HCT116 (cell line): ENCODE measurements at regions not wholly inside any gene's neighbourhood (a gene's known extent, or its start where the extent isn't known, plus 50 kb on each side); places are given as distances from the start of the nearest gene placed in this dataset.

ENCODE experiments used
- ATAC-seq: fragments of 200-7000 bp; cut with Tn5 transposase; 2 replicates; pipeline ENCODE4 v1.9.1; 2020; ENCODE audit warnings: mild to moderate bottlenecking, moderate library complexity
- BruUV-seq: library from RNA; stranded (reverse); fragments of 400-500 nt; replicated peaks from 2 replicates; lab custom pipeline; 2021; lab: Mats Ljungman, UMichigan
- CTCF ChIA-PET: fragments of 300-600 bp; sonication (Branson Sonifier 250); formaldehyde crosslinking; loops from one replicate; lab custom pipeline; 2021; ENCODE audit warnings: antibody characterized with exemption; lab: Charles Lee
- POLR2A ChIA-PET: fragments of 300-600, 350-600 bp; sonication (Branson Sonifier 250); formaldehyde crosslinking; loops from one replicate; lab custom pipeline; 2021; ENCODE audit warnings: antibody characterized with exemption; lab: Charles Lee
- RAD21 ChIA-PET, 2 experiments: fragments of 300-600 bp; sonication (Branson Sonifier 250); formaldehyde crosslinking; loops; one replicate each; lab custom pipeline; 2023; ENCODE audit warnings: low total read pairs in 2 of 2; ENCODE audit not compliant: uncharacterized antibody in 2 of 2, unreplicated experiment in 2 of 2, low non-redundant PET in 1 of 2; lab: Charles Lee
- DNase-seq: peaks from one replicate; pipeline ENCODE4 v3.0.0-alpha.2; 2010; ENCODE audit warnings: low read depth, low spot score
- H2AFZ ChIP-seq: fragments of 200-600 bp; shearing (Covaris generic), sonication (generic); 2 replicates; pipeline ENCODE4 v1.6.1; 2017; ENCODE audit warnings: low read depth, mixed run types, mixed read lengths, antibody characterized with exemption, low read length; ENCODE audit not compliant: poor library complexity, severe bottlenecking
- H3K27ac ChIP-seq: 2 replicates; pipeline ENCODE4 v1.5.1; 2012; ENCODE audit warnings: low read depth, low read length
- H3K27me3 ChIP-seq: fragments of 200-600 bp; sonication (generic); 2 replicates; pipeline ENCODE4 v1.6.1; 2016; ENCODE audit warnings: mixed run types, low read length, mixed read lengths; ENCODE audit not compliant: insufficient read depth
- H3K36me3 ChIP-seq, 2 experiments: fragments of 200-500 bp in 1 of 2; fragments of 200-600 bp in 1 of 2; sonication (Bioruptor generic) in 1 of 2; sonication (generic) in 1 of 2; 2 replicates each; pipeline versions ENCODE4 v1.5.1 to v1.6.1; 2014 to 2016; ENCODE audit warnings: low read length in 2 of 2, inconsistent platforms in 1 of 2, mixed read lengths in 1 of 2, mixed run types in 1 of 2; ENCODE audit not compliant: insufficient read depth in 2 of 2, control insufficient read depth in 1 of 2
- H3K4me1 ChIP-seq, 2 experiments: fragments of 200-600 bp in 1 of 2; sonication (generic) in 1 of 2; 2 replicates each; pipeline versions ENCODE4 v1.5.1 to v1.6.1; 2012 to 2017; ENCODE audit warnings: low read length in 2 of 2, inconsistent platforms in 1 of 2, mild to moderate bottlenecking in 1 of 2, mixed read lengths in 1 of 2, mixed run types in 1 of 2, moderate library complexity in 1 of 2; ENCODE audit not compliant: insufficient read depth in 2 of 2, control insufficient read depth in 1 of 2
- H3K4me2 ChIP-seq: fragments of 200-600 bp; sonication (generic); 2 replicates; pipeline ENCODE4 v1.6.1; 2017; ENCODE audit warnings: mixed run types, low read length, mixed read lengths
- H3K4me3 ChIP-seq, 2 experiments: fragments of 200-600 bp in 1 of 2; sonication (generic) in 1 of 2; replicated peaks in 1 of 2; 2 replicates each; pipeline ENCODE4 v1.5.1; 2011 to 2016; ENCODE audit warnings: low read length in 2 of 2, control low read depth in 1 of 2, low read depth in 1 of 2, mild to moderate bottlenecking in 1 of 2, mixed read lengths in 1 of 2, mixed run types in 1 of 2
- H3K79me2 ChIP-seq: fragments of 200-600 bp; sonication (generic); 2 replicates; pipeline ENCODE4 v1.6.1; 2017; ENCODE audit warnings: mild to moderate bottlenecking, mixed run types, low read length, moderate library complexity, mixed read lengths; ENCODE audit not compliant: insufficient read depth
- H3K9ac ChIP-seq: fragments of 200-600 bp; sonication (generic); 2 replicates; pipeline ENCODE4 v1.6.1; 2016; ENCODE audit warnings: low read length, mixed read lengths
- H3K9me2 ChIP-seq: fragments of 200-600 bp; sonication (generic), shearing (Covaris generic); 2 replicates; pipeline ENCODE4 v1.6.1; 2017; ENCODE audit warnings: mixed run types, mild to moderate bottlenecking, moderate library complexity; ENCODE audit not compliant: insufficient read depth
- H3K9me3 ChIP-seq, 2 experiments: fragments of 200-500 bp in 1 of 2; fragments of 200-600 bp in 1 of 2; sonication (Bioruptor generic) in 1 of 2; sonication (generic) in 1 of 2; 2 replicates each; pipeline ENCODE4 v1.6.1; 2014 to 2017; ENCODE audit warnings: low read length in 2 of 2, mixed read lengths in 2 of 2, inconsistent platforms in 1 of 2, low read depth in 1 of 2, mild to moderate bottlenecking in 1 of 2, mixed run types in 1 of 2, moderate library complexity in 1 of 2; ENCODE audit not compliant: control insufficient read depth in 1 of 2, insufficient read depth in 1 of 2
- H4K20me1 ChIP-seq: fragments of 200-600 bp; sonication (generic), shearing (Covaris generic); 2 replicates; pipeline ENCODE4 v1.6.1; 2017; ENCODE audit warnings: mixed run types, mild to moderate bottlenecking, moderate library complexity; ENCODE audit not compliant: insufficient read depth
- ELF1 ChIP-seq: IDR thresholded peaks from 2 replicates; pipeline ENCODE4 v1.6.1; 2012; ENCODE audit warnings: low read depth, borderline replicate concordance
- EZH2 ChIP-seq: fragments of 200-600 bp; sonication (generic); IDR thresholded peaks from 2 replicates; pipeline ENCODE4 v1.6.1; 2017; ENCODE audit warnings: antibody characterized with exemption, mixed run types
- RAD21 ChIP-seq: IDR thresholded peaks from 2 replicates; pipeline ENCODE4 v1.6.1; 2012; ENCODE audit warnings: low read depth, mild to moderate bottlenecking
- SIN3A ChIP-seq: IDR thresholded peaks from 2 replicates; pipeline ENCODE4 v1.6.1; 2012; ENCODE audit warnings: low read depth
- SRF ChIP-seq: IDR thresholded peaks from 2 replicates; pipeline ENCODE4 v1.6.1; 2012; ENCODE audit warnings: low read depth
- ZFX ChIP-seq: fragments of 450-650 bp; IDR thresholded peaks from 2 replicates; pipeline ENCODE4 v1.6.1; 2017
- ZNF274 ChIP-seq: fragments of 200-500 bp; sonication (Bioruptor generic); IDR thresholded peaks from 2 replicates; pipeline ENCODE4 v1.6.1; 2014; ENCODE audit warnings: mild to moderate bottlenecking, low read depth, low read length, inconsistent platforms
- intact Hi-C: fragments of 100-400 bp; cut with micrococcal nuclease; formaldehyde crosslinking; loops from 2 replicates; pipeline ENCODE4 v1.10.0; 2022
- TF ChIP-seq, protein P1 (sequence below), 3 experiments: fragments of 200-600 bp in 1 of 3; sonication (generic) in 1 of 3; IDR thresholded peaks in 2 of 3; conservative IDR thresholded peaks in 1 of 3; 2 replicates each; pipeline ENCODE4 v1.5.1; 2012 to 2017; ENCODE audit warnings: low read depth in 2 of 3, low read length in 2 of 3, antibody characterized with exemption in 1 of 3, borderline replicate concordance in 1 of 3, control low read depth in 1 of 3, mild to moderate bottlenecking in 1 of 3, mixed read lengths in 1 of 3, mixed run types in 1 of 3, moderate library complexity in 1 of 3; ENCODE audit not compliant: insufficient read depth in 1 of 3
- TF ChIP-seq, protein P2 (sequence below): IDR thresholded peaks from 2 replicates; pipeline ENCODE4 v1.6.1; 2012
- TF ChIP-seq, protein P3 (sequence below): IDR thresholded peaks from 2 replicates; pipeline ENCODE4 v1.6.1; 2011; ENCODE audit warnings: mild to moderate bottlenecking, low read length, moderate library complexity; ENCODE audit not compliant: insufficient replicate concordance; ENCODE audit errors: extremely low read depth

DNA sequence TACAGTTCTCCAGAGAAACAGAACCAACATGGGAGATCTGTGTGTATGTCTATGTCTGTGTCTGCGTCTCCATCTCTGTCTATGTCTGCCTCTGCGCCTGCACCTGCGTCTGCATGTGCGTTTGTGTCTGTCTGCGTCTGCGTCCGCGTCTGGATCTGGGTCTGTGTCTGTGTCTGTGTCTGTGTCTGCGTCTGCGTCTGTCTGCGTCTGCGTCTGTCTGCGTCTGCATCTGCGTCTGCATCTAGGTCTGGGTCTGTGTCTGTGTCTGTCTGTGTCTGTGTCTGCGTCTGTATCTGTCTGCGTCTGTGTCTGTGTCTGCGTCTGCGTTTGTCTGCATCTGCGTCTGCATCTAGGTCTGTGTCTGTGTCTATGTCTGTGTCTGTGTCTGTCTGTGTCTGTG is 53.1 kb upstream of the SLC22A11 start:
- Histone ChIP-seq H3K4me2 (no peak overlapping the region), H3K27me3 (peaks cover 7% of the 10 kb centered on the region; the same call in 1 of the 2 replicates), H2AFZ (no peak overlapping the region), H3K9me3 (no peaks in the 10 kb centered on the region; a peak in 2 of 4 replicates), H3K79me2 (no peaks in the 10 kb centered on the region), H3K9ac (no peak overlapping the region), H3K27ac (no peak overlapping the region), H3K4me3 (no peak overlapping the region), H3K9me2 (no peaks in the 10 kb centered on the region), H3K4me1 (no peaks in the 10 kb centered on the region), H3K36me3 (no peaks in the 10 kb centered on the region), H4K20me1 (no peaks in the 10 kb centered on the region)
- RAD21 ChIA-PET = no interaction called here
- DNase-seq = no peak
- CTCF ChIA-PET = no interaction called here
- POLR2A ChIA-PET = no interaction called here
- ATAC-seq = no peak
- BruUV-seq = no TSS peak
- intact Hi-C loops = no loop called here
- TF ChIP-seq, protein P1, sequence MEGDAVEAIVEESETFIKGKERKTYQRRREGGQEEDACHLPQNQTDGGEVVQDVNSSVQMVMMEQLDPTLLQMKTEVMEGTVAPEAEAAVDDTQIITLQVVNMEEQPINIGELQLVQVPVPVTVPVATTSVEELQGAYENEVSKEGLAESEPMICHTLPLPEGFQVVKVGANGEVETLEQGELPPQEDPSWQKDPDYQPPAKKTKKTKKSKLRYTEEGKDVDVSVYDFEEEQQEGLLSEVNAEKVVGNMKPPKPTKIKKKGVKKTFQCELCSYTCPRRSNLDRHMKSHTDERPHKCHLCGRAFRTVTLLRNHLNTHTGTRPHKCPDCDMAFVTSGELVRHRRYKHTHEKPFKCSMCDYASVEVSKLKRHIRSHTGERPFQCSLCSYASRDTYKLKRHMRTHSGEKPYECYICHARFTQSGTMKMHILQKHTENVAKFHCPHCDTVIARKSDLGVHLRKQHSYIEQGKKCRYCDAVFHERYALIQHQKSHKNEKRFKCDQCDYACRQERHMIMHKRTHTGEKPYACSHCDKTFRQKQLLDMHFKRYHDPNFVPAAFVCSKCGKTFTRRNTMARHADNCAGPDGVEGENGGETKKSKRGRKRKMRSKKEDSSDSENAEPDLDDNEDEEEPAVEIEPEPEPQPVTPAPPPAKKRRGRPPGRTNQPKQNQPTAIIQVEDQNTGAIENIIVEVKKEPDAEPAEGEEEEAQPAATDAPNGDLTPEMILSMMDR (IDR thresholded peaks at IDR 0.05 in 2 of 3, conservative IDR thresholded peaks at IDR 0.05 in 1 of 3; ENCODE audit: borderline replicate concordance in 1 of 3, insufficient read depth in 1 of 3, low read depth in 2 of 3, low read length in 2 of 3) = no peak
- no peak for TF ChIP-seq SRF
- TF ChIP-seq EZH2 = no peak
- TF ChIP-seq SIN3A = no peak
- no peak for TF ChIP-seq ZFX
- no peak for TF ChIP-seq RAD21
- TF ChIP-seq, protein P2, sequence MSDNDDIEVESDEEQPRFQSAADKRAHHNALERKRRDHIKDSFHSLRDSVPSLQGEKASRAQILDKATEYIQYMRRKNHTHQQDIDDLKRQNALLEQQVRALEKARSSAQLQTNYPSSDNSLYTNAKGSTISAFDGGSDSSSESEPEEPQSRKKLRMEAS = no peak
- no peak for TF ChIP-seq ELF1
- TF ChIP-seq ZNF274 = no peak
- TF ChIP-seq, protein P3, sequence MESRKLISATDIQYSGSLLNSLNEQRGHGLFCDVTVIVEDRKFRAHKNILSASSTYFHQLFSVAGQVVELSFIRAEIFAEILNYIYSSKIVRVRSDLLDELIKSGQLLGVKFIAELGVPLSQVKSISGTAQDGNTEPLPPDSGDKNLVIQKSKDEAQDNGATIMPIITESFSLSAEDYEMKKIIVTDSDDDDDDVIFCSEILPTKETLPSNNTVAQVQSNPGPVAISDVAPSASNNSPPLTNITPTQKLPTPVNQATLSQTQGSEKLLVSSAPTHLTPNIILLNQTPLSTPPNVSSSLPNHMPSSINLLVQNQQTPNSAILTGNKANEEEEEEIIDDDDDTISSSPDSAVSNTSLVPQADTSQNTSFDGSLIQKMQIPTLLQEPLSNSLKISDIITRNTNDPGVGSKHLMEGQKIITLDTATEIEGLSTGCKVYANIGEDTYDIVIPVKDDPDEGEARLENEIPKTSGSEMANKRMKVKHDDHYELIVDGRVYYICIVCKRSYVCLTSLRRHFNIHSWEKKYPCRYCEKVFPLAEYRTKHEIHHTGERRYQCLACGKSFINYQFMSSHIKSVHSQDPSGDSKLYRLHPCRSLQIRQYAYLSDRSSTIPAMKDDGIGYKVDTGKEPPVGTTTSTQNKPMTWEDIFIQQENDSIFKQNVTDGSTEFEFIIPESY = no peak
